MG63 (cell line): ENCODE measurements at regions not wholly inside any gene's neighbourhood (a gene's known extent, or its start where the extent isn't known, plus 50 kb on each side); places are given as distances from the start of the nearest gene placed in this dataset.

Experiments used
- DNase-seq: peaks from one replicate; pipeline ENCODE4 v3.0.0-alpha.2; 2020
- H3K27me3 ChIP-seq: fragments of 250-450 bp; sonication (Bioruptor Pico); 2 replicates; pipeline ENCODE4 v1.5.1; 2020; ENCODE audit warnings: mild to moderate bottlenecking, moderate library complexity
- H3K36me3 ChIP-seq: fragments of 250-450 bp; sonication (Bioruptor Pico); 2 replicates; pipeline ENCODE4 v1.5.1; 2020; ENCODE audit warnings: mild to moderate bottlenecking, moderate library complexity
- H3K4me3 ChIP-seq: fragments of 250-450 bp; sonication (Bioruptor Pico); 2 replicates; pipeline ENCODE4 v1.5.1; 2020; ENCODE audit warnings: mild to moderate bottlenecking, moderate library complexity
- H3K9me3 ChIP-seq: fragments of 250-450 bp; sonication (Bioruptor Pico); 2 replicates; pipeline ENCODE4 v1.5.1; 2020; ENCODE audit warnings: mild to moderate bottlenecking, moderate library complexity

DNA sequence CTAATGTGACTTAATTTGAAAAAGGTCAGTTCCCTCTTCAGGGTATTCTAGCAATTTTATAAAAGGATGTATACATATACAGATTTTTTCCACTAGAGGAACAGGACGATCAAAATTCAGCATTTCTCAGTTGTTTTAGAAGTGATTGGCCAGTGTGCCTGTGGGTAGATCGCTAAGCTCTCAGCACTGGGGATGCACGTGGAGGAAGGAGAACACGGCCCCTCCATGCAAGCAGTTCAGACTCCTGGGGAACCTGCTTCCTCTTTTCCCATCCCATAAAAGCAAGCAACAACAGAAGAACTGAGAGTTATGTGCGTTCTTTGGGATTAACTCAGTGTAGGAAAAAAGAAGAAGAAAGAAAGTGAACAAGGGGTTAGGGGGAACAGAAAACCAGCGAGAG is 328.8 kb downstream of the FOXO1 start:
- Histone ChIP-seq H3K27me3 (no peaks in the 10 kb centered on the region), H3K4me3 (no peak overlapping the region), H3K36me3 (no peaks in the 10 kb centered on the region), H3K9me3 (no peaks in the 10 kb centered on the region)
- no peak for DNase-seq

DNA sequence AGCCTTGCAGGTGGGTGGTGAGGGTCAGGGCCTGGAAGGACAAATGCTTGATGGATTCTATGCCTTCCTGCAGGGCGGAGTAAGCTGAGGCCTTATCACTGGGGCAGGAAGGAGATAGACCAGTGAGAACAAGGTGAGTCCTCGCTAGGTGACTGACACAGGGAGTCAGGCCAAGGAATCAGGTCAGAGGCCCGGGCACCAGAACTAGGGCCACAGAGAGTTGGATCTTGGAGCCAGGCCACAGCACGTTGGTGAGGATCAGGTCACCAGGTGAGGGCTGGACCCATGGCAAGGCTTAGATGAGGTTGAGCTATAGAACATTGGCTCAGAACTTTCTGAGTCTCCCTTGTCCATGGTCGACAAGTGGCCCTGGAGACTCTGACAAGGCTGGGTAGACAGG is 328.2 kb downstream of the FOXO1 start:
- no peak overlapping the region for H3K4me3 ChIP-seq
- no peaks in the 10 kb centered on the region for H3K9me3 ChIP-seq
- no peak for DNase-seq
- no peaks in the 10 kb centered on the region for H3K27me3 ChIP-seq
- H3K36me3 ChIP-seq: no peaks in the 10 kb centered on the region

DNA sequence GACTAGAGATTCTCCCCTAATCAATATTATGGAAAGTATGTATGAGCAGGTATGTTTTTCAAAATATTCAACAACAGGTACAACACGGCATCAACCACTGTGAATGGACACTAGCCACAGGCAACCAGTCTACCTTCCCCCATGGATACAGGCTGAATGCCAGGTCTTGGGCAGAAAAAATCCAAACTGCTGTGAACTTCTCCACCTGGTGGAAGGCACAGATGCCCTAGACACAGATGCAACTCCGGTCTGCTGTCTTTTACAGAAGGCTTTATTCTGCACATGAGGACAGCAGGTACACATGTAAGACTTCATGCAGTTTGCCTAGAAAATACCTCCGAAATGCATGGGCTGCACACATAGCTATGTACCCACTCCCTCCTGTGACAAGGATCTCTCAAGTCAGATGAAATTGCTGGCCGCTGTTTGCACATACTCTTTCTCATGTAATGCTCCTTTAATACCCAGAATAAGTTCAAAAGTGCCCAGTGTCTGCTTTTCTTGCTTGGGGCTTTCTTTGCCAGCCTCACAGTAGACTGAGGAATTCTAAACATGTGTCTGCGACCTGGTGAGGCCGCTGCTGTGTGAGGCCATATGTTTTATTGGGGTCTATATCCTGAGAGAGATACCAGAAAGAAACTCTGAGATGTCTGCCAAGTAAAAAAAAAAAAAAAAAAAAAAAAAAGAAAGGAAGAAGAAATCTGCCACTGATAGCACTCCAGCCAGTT is 325.9 kb downstream of the FOXO1 start:
- H3K27me3 ChIP-seq: no peaks in the 10 kb centered on the region
- DNase-seq: no peak
- no peaks in the 10 kb centered on the region for H3K9me3 ChIP-seq
- no peaks in the 10 kb centered on the region for H3K36me3 ChIP-seq
- no peak overlapping the region for H3K4me3 ChIP-seq

DNA sequence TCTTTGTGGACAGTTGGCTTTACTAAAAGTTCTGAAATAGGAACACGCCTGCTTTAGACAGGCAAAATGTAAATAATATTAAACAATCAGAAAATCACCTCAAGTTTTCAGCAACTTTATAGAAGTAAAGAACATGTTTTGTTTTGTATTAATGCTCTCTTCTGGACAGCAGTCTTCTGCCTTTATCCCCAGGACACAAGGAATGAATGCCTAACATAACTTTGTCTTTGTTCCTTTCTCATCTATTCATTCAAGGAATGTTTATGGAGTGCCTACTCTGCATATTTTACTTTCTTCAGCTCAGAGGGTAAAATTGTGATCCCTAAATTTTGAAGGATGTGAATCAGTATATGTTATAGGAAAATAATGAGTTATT is 325.4 kb downstream of the FOXO1 start:
- Histone ChIP-seq H3K27me3 (no peaks in the 10 kb centered on the region), H3K36me3 (no peaks in the 10 kb centered on the region), H3K4me3 (no peak overlapping the region), H3K9me3 (no peaks in the 10 kb centered on the region)
- DNase-seq: no peak

DNA sequence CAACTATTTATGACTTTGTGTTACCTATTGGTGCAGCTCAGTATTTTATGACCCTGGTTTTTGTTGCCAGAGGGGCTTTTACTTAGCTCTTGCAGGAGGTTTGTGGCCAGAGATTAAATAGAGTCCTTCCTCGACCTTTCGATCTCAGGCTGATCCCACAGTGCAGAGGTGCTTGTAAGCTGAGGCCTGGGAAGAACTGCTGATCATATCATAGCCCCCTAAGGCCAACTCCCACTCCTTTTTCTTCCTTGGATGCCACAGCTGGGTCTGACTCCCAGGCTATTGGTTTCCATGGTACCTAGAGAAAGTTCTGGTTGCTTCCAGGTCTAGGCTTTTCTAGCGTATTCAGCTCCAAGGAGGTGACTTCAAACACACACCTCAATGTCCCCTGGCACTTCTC is 324.9 kb downstream of the FOXO1 start:
- no peak for DNase-seq
- no peak overlapping the region for H3K4me3 ChIP-seq
- no peaks in the 10 kb centered on the region for H3K36me3 ChIP-seq
- no peaks in the 10 kb centered on the region for H3K9me3 ChIP-seq
- H3K27me3 ChIP-seq: no peaks in the 10 kb centered on the region

DNA sequence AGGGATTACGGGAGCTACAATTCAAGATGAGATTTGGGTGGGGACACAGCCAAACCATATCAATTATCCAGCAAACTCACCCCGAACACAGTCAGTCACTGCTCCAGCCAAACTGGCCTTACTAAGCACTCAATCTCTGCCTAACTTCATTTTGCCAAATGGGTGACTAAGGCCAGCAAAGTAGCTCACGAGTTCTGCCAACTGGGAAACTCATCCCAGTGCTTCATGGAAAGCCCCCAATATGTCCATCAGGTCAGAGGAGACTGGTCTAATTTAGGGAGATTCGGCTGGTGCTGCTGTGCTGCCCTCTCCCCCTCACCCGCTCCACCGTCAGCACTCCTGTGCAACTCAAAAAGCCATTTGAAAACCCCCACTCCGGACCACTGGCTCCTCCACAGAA is 324.0 kb downstream of the FOXO1 start:
- H3K27me3 ChIP-seq: no peaks in the 10 kb centered on the region
- peak; percentile 36 for DNase-seq
- H3K36me3 ChIP-seq: no peaks in the 10 kb centered on the region

DNA sequence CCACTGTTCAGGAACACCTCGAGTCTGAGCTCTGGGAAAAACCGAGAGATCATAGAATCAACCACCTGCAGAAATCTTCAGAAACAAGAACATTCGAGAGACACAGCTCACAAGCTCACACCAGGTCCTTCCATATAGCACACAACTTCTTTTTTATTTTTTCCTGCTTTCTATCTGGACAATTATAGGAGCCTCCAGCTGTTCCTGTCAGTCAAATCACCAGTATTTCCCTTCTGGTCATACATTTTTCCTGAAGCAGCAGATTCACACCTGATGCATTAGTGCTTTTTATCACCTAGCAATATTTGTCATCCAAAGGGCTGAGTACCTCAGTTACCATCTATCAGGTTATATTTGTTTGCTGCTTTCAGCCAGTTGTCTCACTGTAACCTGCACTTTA is 323.5 kb downstream of the FOXO1 start:
- H3K4me3 ChIP-seq: no peak overlapping the region
- H3K36me3 ChIP-seq: no peaks in the 10 kb centered on the region
- no peak for DNase-seq
- no peaks in the 10 kb centered on the region for H3K27me3 ChIP-seq
- no peaks in the 10 kb centered on the region for H3K9me3 ChIP-seq

More for the DNA sequence above, 324.0 kb downstream of the FOXO1 start:
- no peak overlapping the region for H3K4me3 ChIP-seq
- no peaks in the 10 kb centered on the region for H3K9me3 ChIP-seq

DNA sequence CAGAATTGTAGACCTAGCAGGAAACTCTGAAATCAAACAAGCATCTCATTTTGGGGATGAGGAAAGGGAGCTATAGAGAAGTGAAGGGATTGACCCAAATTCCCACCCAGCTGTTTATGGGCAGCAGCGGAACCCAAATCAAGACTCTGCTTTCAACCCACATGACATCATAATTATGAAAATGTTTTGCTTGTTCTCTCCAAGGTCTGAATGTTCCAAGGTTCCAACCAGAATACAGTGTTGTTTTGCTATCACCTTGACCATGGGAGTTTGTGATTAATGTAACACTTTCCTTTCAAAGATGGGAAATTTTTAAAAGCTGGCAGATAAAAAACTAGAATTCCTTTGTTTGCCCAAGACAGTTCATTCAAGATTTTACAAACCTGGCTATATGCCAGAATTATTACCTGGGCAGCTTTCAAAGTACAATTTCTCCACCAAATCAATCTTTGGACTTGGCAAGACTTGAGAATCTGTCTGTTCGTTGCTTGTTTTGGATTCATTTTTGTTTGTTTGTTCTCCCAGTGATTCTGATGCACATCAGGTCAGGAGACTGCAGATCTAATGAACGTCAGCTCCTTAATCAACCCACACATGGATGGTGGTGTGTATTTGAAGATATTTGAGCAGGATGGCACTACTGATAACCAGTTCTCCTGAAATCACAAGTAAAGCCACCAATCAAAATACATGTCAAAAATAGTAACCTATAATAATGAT is 322.7 kb downstream of the FOXO1 start:
- no peaks in the 10 kb centered on the region for H3K27me3 ChIP-seq
- no peaks in the 10 kb centered on the region for H3K9me3 ChIP-seq
- DNase-seq: no peak
- H3K4me3 ChIP-seq: no peak overlapping the region
- no peaks in the 10 kb centered on the region for H3K36me3 ChIP-seq

DNA sequence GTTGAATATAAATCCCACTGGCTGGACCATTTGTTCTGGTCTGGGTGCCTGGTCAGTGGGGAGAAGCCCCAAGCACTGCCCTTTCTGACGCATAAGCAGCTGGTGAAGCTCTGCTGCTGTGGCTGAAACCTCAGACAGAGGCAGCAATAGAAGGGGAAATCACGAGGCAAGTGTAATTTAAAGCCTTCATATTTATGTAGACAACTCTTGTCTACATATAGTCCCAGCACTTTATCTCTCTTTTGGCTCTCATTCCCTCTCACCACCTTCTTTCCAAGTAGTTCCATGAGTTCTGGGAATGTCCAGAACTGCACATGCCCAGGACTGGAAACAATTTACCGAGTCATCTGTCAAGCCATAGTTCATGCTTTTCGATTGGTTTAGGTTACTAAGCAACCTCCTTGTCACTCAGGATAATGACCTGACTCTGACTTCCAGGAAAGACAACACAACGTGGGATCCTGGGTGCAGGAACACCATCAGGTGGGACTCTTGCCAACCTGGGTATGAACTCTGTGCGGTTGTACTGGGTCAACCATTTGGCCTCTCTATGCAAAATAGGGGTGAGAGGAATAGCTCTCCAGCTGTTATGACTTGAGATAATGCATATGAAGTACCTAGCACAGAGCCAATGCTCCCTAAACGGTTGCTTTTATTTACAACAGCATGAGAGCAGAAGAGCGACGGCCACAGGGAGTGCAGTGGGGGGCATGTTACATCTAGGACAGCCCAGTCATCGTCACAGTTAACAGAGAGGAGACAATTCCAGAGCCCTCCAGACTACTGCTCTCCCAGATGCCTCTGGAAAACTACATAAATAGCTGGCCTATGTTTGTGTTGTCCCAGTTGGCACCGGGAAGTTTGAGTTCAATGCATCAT is 321.9 kb downstream of the FOXO1 start:
- no peaks in the 10 kb centered on the region for H3K27me3 ChIP-seq
- H3K4me3 ChIP-seq: no peak overlapping the region
- no peak for DNase-seq
- no peaks in the 10 kb centered on the region for H3K9me3 ChIP-seq
- H3K36me3 ChIP-seq: no peaks in the 10 kb centered on the region

DNA sequence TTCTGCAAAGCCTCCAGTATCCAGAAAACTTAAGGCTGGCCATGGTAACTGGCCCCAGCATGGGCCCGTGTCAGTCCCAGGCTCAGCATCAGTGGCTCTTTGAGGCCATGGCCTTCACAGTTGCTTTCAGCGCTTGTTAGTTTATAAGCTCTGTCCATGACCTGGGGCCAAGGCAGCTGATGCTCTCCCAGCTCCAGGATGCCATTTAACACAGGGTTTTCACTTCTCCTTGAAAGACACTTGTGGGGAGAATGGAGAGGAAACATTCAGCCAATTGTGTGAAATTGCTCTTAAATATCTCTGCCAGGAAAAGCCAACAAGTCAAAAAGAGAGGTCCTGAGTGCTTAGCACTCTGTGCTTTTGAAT is 321.3 kb downstream of the FOXO1 start:
- DNase-seq: no peak
- H3K9me3 ChIP-seq: no peaks in the 10 kb centered on the region
- no peaks in the 10 kb centered on the region for H3K27me3 ChIP-seq
- H3K36me3 ChIP-seq: no peaks in the 10 kb centered on the region
- no peak overlapping the region for H3K4me3 ChIP-seq

DNA sequence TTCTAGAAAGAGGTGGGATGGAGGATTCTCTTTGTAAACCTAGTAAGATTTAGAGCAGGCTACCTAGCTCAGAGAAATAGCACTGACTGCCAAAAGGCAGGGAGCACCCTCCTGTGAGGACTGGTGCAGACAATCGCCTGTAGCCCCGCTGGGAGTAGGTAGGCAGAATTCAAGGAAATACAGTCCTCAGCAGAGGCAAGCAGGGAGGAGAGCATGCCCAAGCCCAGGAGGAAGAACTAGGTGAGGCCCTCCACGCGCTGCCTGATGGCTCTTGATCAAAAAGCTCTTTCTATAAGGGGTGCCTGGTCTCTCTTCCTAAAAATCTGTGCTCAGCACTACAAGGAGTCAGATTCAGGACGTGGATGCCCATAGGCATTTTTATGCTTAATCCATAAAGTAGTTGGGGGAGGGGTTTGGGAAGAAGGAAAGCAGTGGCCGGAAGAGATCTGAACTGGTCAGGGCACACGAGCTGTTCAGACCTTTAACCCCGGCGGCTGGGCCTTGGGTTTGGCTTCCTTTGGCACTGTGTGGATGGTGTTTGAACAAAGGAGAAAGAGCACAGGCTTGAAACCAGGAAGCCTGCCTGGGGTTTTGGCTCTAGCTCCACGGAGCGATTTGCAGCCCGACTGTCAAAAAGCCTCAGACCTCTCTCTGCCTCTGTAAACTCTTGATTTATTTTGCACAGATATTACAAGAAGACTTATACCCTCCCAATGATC is 320.6 kb downstream of the FOXO1 start:
- Histone ChIP-seq H3K4me3 (no peak overlapping the region), H3K9me3 (no peaks in the 10 kb centered on the region), H3K36me3 (no peaks in the 10 kb centered on the region), H3K27me3 (no peaks in the 10 kb centered on the region)
- DNase-seq: no peak

DNA sequence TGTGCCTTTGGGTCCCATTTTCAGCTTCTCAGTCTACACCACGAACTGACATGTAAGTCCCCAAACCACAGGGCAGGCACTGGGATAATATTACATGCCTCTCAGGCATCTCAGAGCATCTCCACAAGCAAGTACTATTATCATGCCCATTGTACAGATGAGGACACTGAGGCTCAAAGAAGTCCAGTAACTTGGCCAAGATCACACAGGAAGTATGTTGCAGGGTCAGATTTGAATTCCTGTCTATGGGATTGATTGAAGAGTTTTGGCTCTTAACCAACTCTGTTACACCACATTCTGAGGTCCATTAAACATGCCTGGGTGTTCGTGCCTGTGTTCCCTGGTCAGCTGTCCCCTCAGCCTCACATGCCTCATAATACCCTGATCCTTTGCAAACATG is 319.8 kb downstream of the FOXO1 start:
- H3K9me3 ChIP-seq: no peaks in the 10 kb centered on the region
- DNase-seq: no peak
- no peaks in the 10 kb centered on the region for H3K27me3 ChIP-seq
- no peaks in the 10 kb centered on the region for H3K36me3 ChIP-seq
- H3K4me3 ChIP-seq: no peak overlapping the region

DNA sequence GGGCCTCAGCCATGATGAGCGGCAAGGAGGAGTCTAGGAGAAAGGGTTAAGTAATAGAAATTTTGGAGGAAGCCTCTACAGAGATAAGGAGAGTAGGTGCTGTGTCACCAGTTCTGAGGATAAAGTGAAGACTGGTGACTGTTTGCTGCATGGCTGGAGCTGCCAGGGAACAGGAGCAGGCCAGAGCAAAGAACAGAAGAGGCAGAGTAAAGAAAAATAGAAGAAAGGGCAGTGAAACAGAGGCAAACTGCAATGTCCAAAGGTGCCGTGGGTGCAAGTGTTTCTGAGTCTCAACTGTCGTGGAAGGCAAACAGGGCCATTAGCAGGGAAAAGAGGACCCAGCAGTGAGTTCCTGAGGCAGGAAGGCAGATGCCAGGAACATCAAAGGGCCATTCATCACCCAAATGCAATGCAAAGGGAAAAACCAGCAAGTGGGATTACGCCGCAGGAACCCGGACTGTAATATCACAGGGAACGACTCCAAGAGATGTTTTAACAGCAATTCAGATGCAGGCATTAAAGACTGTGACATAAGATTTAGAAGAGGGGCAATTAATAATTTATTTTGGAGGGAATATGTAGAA is 318.3 kb downstream of the FOXO1 start:
- DNase-seq: no peak

DNA sequence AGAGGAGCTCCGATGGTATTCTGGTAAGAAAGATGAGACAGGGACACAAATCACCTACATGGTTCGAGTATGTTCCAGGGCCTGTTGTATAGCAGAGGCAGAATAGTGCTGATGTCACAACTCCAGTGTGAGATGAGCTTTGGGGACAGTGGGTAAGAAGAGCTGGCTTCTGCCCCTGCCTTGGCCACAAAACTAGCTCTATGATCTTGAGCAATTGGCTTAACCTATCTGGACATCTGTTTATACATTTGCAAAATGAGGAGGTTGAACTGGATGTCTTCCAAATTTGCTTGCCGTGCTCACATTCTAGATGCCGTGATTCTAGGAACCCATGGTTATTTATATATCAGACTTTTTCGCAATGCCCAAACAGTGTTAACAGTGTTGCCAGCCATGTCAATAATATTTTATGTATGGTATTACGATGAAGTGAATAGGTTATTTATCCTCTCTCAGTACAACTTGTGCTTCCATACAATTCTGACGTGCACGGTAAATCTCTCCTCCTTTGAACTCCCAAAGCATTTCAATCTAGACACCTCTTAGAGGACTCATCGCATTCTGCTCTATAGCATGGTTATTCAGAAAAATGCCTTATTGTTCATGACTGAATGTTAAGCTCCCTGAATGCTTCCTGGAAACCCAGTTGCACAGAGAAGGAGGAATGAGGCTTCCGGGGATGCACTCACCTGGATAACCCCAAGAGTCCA is 316.0 kb downstream of the FOXO1 start:
- H3K36me3 ChIP-seq: no peaks in the 10 kb centered on the region
- no peak for DNase-seq
- H3K4me3 ChIP-seq: no peak overlapping the region
- H3K27me3 ChIP-seq: no peaks in the 10 kb centered on the region
- H3K9me3 ChIP-seq: no peaks in the 10 kb centered on the region

More for the DNA sequence above, 318.3 kb downstream of the FOXO1 start:
- Histone ChIP-seq H3K36me3 (no peaks in the 10 kb centered on the region), H3K9me3 (no peaks in the 10 kb centered on the region), H3K4me3 (no peak overlapping the region), H3K27me3 (no peaks in the 10 kb centered on the region)

DNA sequence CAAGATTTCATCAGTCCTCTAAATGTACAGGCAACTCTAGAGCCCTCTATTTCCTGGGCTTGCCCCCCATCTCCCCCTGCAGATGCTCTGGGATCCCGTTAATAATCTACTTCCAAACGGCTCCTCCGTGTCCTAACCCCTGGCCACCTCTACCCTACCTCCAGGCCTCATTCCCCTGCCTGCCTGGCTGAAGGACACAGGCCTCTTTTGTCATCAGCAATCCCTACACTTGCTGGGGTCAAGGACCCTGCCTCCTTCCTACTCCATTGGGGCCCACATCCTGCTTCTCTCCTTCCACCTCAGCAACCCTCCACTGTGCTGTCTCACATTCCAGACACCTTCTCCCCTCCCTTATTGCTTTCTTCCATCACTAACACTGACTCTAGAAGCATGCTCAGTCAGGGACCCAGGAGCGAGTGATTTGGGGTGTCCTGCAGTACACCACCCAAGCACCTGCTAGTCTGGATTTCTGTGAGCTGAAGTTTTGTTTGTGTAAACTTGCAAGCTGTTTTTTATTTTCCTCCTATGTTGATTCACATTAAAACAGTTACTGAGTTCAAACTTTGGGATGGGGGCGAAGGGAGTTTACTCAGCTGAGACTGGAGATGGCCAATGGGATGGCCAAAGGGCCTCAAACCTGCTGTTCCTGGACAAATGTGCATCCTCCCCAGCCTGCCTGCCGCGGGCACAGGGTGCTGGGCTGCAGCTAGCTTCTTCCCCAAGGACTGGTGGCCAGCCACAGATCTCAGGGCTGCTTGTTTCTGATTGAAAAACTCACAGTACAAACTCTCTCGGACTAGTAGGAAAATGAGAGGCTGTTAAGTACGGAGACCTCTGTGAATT is 314.7 kb downstream of the FOXO1 start:
- Histone ChIP-seq H3K27me3 (no peaks in the 10 kb centered on the region), H3K36me3 (no peaks in the 10 kb centered on the region), H3K9me3 (no peaks in the 10 kb centered on the region), H3K4me3 (no peak overlapping the region)
- no peak for DNase-seq
